ENCODE measurements at regions not wholly inside any gene's neighbourhood (a gene's known extent, or its start where the extent isn't known, plus 50 kb on each side); places are given as distances from the start of the nearest gene placed in this dataset.

DNA sequence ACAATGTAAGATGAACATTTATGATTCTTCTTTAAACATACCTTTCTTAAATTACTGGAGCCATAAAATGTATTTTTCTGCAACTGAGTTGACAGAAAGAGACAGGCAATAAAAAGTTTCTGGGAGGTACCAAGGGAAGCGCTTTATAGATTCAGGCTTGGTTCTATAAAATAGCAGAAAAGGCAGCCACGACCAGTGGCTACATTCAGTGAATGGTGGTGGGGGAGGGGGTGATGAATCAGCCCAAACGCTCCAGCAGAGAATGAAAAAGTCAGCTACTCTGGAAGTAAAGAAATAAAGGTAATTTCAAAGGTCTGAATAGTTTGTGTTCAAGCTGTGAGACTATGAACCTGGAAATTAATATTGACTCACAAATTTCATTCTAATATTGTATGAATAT, 456.1 kb downstream of the KCTD8 start:
- DNase-seq (ENCODE audit: low read depth): no peak
- TF ChIP-seq, protein P1, sequence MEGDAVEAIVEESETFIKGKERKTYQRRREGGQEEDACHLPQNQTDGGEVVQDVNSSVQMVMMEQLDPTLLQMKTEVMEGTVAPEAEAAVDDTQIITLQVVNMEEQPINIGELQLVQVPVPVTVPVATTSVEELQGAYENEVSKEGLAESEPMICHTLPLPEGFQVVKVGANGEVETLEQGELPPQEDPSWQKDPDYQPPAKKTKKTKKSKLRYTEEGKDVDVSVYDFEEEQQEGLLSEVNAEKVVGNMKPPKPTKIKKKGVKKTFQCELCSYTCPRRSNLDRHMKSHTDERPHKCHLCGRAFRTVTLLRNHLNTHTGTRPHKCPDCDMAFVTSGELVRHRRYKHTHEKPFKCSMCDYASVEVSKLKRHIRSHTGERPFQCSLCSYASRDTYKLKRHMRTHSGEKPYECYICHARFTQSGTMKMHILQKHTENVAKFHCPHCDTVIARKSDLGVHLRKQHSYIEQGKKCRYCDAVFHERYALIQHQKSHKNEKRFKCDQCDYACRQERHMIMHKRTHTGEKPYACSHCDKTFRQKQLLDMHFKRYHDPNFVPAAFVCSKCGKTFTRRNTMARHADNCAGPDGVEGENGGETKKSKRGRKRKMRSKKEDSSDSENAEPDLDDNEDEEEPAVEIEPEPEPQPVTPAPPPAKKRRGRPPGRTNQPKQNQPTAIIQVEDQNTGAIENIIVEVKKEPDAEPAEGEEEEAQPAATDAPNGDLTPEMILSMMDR (IDR thresholded peaks at IDR 0.05; ENCODE audit: insufficient read depth, low read length): no peak
- no peak overlapping the region for H3K4me3 ChIP-seq (ENCODE audit: low read depth, low read length)

DNA sequence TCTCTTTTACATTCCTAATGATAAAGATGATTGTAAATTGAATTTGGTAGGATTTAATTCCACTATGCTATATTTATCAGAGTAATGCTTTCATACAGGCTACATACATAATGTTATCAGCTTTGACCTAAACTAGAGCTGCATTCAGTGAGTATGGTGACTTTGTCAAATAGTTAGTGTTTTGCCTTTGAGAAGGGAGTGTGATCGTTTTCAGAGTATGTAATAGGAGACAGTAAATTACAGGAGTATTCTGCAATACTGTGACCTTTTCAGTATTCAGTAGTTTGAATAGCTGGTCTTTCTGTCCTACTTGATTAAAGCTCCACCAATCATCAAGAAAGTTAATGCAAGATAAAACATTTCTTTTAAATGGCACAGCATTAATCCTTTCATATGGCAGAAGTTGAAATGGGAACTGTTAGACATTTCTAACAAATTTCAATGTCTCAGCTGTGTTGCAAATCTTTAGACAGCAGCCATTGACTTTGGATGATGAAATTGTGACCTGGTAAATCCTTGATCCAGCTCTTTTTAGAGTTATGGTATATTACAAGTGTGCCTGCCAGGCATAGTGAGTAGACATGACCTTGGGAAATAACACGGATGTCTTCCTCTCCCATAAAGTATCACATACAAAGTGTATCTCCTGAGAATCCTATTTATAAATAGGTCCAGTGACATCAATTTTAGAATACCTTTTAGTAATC, 455.3 kb downstream of the KCTD8 start:
- H3K4me3 ChIP-seq (ENCODE audit: low read depth, low read length): no peak overlapping the region

DNA sequence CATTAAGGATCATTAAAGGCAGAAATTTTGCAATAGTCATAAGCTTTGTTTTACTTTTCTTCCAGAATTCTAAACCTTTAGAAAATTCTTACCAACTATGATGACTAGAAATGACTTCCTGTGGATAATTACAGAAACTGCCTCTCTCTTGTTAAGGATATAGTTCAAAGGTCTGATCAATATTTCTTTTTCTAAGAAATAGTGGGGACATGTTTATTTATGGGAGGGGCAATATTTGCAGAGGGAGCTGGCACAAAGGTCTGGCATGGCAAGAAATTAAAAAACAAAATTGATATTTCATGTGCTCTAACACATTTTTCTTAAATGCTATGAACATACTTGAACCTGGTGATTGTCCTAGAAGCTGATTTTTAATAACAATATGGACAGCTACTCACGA, 448.9 kb downstream of the KCTD8 start:
- no peak for DNase-seq (ENCODE audit: low read depth)
- TF ChIP-seq, protein P1 (IDR thresholded peaks at IDR 0.05; ENCODE audit: insufficient read depth, low read length): no peak
- no peak overlapping the region for H3K4me3 ChIP-seq (ENCODE audit: low read depth, low read length)

More for the DNA sequence above, 455.3 kb downstream of the KCTD8 start:
- DNase-seq (ENCODE audit: low read depth): no peak
- TF ChIP-seq, protein P1 (IDR thresholded peaks at IDR 0.05; ENCODE audit: insufficient read depth, low read length): no peak

DNA sequence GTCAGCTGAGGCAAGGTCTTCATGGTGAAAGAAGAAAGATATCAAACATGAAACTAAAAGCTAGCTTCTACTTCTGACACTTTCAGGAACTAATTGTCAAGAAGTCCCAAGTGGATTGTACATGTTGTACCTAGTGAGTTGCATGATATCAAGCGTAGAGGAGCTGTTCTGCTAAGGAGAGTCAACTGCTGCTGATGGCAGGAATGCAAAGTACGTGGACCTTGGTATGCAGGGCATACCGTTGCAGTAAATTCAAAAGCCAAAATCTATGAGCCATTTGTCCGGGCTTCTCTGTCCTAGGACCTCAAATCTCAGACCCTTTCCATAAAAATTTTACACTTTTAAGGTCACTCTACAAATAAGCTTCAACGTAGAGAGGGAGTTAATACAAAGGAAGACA, 446.2 kb downstream of the KCTD8 start:
- no peak for DNase-seq (ENCODE audit: low read depth)
- TF ChIP-seq, protein P1 (IDR thresholded peaks at IDR 0.05; ENCODE audit: insufficient read depth, low read length): no peak
- H3K4me3 ChIP-seq (ENCODE audit: low read depth, low read length): no peak overlapping the region

DNA sequence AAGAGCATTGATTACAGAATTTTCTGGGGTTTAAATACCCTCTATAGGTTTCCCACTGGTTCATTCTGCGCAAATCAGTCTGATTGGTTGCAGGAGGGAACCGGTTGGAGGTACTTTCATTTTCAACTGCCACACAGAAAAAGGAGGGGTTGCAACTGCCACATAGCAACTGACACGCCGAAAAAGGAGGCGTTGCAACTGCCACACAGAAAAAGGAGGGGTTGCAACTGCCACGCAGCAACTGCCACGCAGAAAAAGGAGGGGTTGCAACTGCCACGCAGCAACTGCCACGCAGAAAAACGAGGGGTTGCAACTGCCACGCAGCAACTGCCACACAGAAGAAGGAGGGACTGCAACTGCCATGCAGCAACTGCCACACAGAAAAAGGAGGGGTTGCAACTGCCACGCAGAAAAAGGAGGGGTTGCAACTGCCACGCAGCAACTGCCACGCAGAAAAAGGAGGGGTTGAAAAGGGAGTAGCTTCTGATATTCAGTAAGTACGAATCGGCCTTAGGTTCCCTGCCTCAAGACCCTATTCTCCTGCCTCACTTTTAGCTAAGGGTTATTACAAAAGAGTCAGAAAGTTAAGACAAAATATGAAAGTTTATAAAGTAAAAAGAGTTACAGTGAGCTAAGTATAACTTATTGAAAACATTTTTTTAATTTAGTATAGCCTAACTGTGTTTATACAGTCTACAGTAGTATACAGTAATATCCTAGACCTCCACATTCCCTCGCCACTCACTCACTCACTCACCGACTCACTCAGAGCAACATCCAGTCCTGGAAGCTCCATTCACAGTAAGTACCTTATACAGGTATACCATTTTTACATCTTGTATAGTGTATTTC, 431.8 kb downstream of the KCTD8 start:
- no peak overlapping the region for H3K4me3 ChIP-seq (ENCODE audit: low read depth, low read length)
- DNase-seq (ENCODE audit: low read depth): peak; percentile 7
- TF ChIP-seq, protein P1 (IDR thresholded peaks at IDR 0.05; ENCODE audit: insufficient read depth, low read length): no peak

DNA sequence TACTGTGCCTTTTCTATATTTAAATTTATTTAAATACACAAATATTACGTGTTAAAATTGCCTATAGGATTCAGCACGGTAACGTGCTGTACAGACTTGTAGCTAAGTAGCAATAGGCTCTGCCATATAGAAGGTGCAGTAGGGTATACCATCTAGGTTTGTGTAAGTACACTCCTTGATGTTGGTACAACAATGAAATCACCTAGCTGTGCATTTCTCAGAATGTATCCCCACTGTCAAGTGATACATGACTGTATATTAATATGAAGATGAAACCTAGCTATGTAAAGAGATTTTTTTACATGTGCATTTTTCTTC, 431.2 kb downstream of the KCTD8 start:
- TF ChIP-seq, protein P1 (IDR thresholded peaks at IDR 0.05; ENCODE audit: insufficient read depth, low read length): no peak
- no peak overlapping the region for H3K4me3 ChIP-seq (ENCODE audit: low read depth, low read length)
- no peak for DNase-seq (ENCODE audit: low read depth)
